Stomach (tissue), 8 donors: ENCODE measurements at regions not wholly inside any gene's neighbourhood (a gene's known extent, or its start where the extent isn't known, plus 50 kb on each side); places are given as distances from the start of the nearest gene placed in this dataset.
"Not testable (repeated sequence)": the region's sequence is repeated elsewhere in the genome, so short reads cannot be mapped to it uniquely, and the experiment has no call there.

ENCODE experiments used
- DNase-seq, 2 donors: peaks; one replicate each; pipeline versions ENCODE4 v3.0.0 to v3.0.0-alpha.2; 2013 to 2019
- H3K27ac ChIP-seq, 5 donors: fragments of 200-600 bp in 4 of 5; sonication (generic) in 4 of 5; one replicate each; pipeline ENCODE4 v1.5.1; 2013 to 2019; ENCODE audit warnings: mild to moderate bottlenecking in 1 of 5, moderate library complexity in 1 of 5
- H3K27me3 ChIP-seq, 3 donors: fragments of 200-600 bp; sonication (generic); one replicate each; pipeline ENCODE4 v1.5.1; 2017 to 2019; ENCODE audit warnings: mixed run types in 1 of 3
- H3K36me3 ChIP-seq, 4 donors: fragments of 200-600 bp; sonication (generic); 1 replicate in 3 of 4; 2 replicates in 1 of 4; pipeline ENCODE4 v1.5.1; 2016 to 2019
- H3K4me1 ChIP-seq, 4 donors: fragments of 200-600 bp; sonication (generic); one replicate each; pipeline ENCODE4 v1.5.1; 2016 to 2019
- H3K4me3 ChIP-seq, 4 donors: fragments of 200-600 bp; sonication (generic) in 3 of 4; one replicate each; pipeline ENCODE4 v1.5.1; 2016 to 2019; ENCODE audit warnings: mild to moderate bottlenecking in 1 of 4
- H3K9me3 ChIP-seq, 4 donors: fragments of 200-600 bp; sonication (generic); one replicate each; pipeline ENCODE4 v1.5.1; 2016 to 2019
- CTCF ChIP-seq, 7 experiments: fragments of 450-650 bp in 4 of 7; fragments of 200-600 bp in 3 of 7; sonication (generic) in 3 of 7; IDR thresholded peaks; one replicate each; pipeline ENCODE4 v1.5.1; 2016 to 2019; ENCODE audit warnings: antibody characterized with exemption in 7 of 7, control low read depth in 2 of 7, mild to moderate bottlenecking in 1 of 7
- EP300 ChIP-seq: sonication (generic); formaldehyde crosslinking; IDR thresholded peaks from one replicate; pipeline ENCODE4 v1.6.1; 2017; ENCODE audit warnings: antibody characterized with exemption
- POLR2A ChIP-seq, 4 donors: fragments of 450-650 bp; IDR thresholded peaks; one replicate each; pipeline ENCODE4 v1.6.1; 2016; ENCODE audit warnings: antibody characterized with exemption in 4 of 4, control low read depth in 2 of 4, mild to moderate bottlenecking in 1 of 4, moderate library complexity in 1 of 4
- POLR2AphosphoS5 ChIP-seq, 3 donors: sonication (generic); formaldehyde crosslinking; IDR thresholded peaks; one replicate each; pipeline ENCODE4 v1.6.1; 2016; ENCODE audit warnings: antibody characterized with exemption in 3 of 3
- WGBS, 5 donors: extraction: QIAGEN DNeasy Blood & Tissue Kit in 3 of 5; methylation state at CpG; one replicate each; pipeline versions ENCODE4 v1.1.5 to v1.1.7; 2013 to 2018; 5-methylcytosine and 5-hydroxymethylcytosine counted together
- intact Hi-C: fragments of 100-400 bp; cut with DNase I; formaldehyde crosslinking; loops from one replicate; pipeline ENCODE4 v1.15.1; 2023; ENCODE audit warnings: low total_unique reads
- donor health status: healthy with polysubstance abuse.
- donor health status: Bipolar disorder and iron deficiency.
- donor health status: healthy.

- intact Hi-C loops = no loop called here
- H3K9me3 ChIP-seq = no peaks in the 10 kb centered on the region
- WGBS, 5 donors = 76 to 86% (median 79%) methylated on average over 2 of the region's 2 CpGs
- no peaks in the 10 kb centered on the region for H3K4me1 ChIP-seq
- no peak overlapping the region for H3K27ac ChIP-seq
- no peak for TF ChIP-seq CTCF (IDR thresholded peaks at IDR 0.05)
- TF ChIP-seq EP300 = no peak
- no peaks in the 10 kb centered on the region for H3K36me3 ChIP-seq
- DNase-seq = no peak
- H3K4me3 ChIP-seq = no peak overlapping the region
- no peaks in the 10 kb centered on the region for H3K27me3 ChIP-seq
These were observed 221.4 kb downstream of the PTN start for GRCh38 chr7:137122145-137122544.

- 63 to 83% (median 71%) methylated on average over 2 of the region's 2 CpGs for WGBS, 5 donors
- Histone ChIP-seq H3K27me3 (no peaks in the 10 kb centered on the region), H3K4me1 (no peaks in the 10 kb centered on the region), H3K36me3 (no peaks in the 10 kb centered on the region), H3K27ac (no peak overlapping the region), H3K4me3 (no peak overlapping the region), H3K9me3 (no peaks in the 10 kb centered on the region)
- no peak for DNase-seq
- TF ChIP-seq EP300 (no peak), CTCF (IDR thresholded peaks at IDR 0.05) (no peak), POLR2AphosphoS5 (IDR thresholded peaks at IDR 0.05) (no peak), POLR2A (IDR thresholded peaks at IDR 0.05) (no peak)
- intact Hi-C loops = no loop called here
These were observed 222.8 kb downstream of the PTN start for GRCh38 chr7:137120690-137121089.

- H3K27ac ChIP-seq = no peak overlapping the region
- H3K36me3 ChIP-seq = no peaks in the 10 kb centered on the region
- H3K27me3 ChIP-seq = no peaks in the 10 kb centered on the region
- no peaks in the 10 kb centered on the region for H3K4me1 ChIP-seq
- H3K9me3 ChIP-seq = peaks cover 0 to 6% (median 0%) of the 10 kb centered on the region in 4 donors
- DNase-seq = no peak
- TF ChIP-seq CTCF (IDR thresholded peaks at IDR 0.05) (no peak), EP300 (no peak)
- intact Hi-C loops = no loop called here
- H3K4me3 ChIP-seq = no peak overlapping the region
These were observed 233.0 kb downstream of the PTN start for GRCh38 chr7:137110535-137110934.

- no peaks in the 10 kb centered on the region for H3K4me1 ChIP-seq
- intact Hi-C loops = no loop called here
- no peak for DNase-seq
- 65 to 85% (median 83%) methylated on average over 3 of the region's 3 CpGs for WGBS, 5 donors
- peaks cover 0 to 6% (median 0%) of the 10 kb centered on the region in 4 donors for H3K9me3 ChIP-seq
- no peaks in the 10 kb centered on the region for H3K36me3 ChIP-seq
- no peaks in the 10 kb centered on the region for H3K27me3 ChIP-seq
- H3K27ac ChIP-seq = no peak overlapping the region
- TF ChIP-seq POLR2AphosphoS5 (IDR thresholded peaks at IDR 0.05) = no peak
- TF ChIP-seq CTCF (IDR thresholded peaks at IDR 0.05) = no peak
- TF ChIP-seq POLR2A (IDR thresholded peaks at IDR 0.05) = no peak
- TF ChIP-seq EP300 = no peak
- no peak overlapping the region for H3K4me3 ChIP-seq
These were observed 233.4 kb downstream of the PTN start for GRCh38 chr7:137110091-137110509.

- intact Hi-C loops = not testable (repeated sequence)
These were observed 235.7 kb downstream of the PTN start for GRCh38 chr7:137107802-137108201.

GRCh38 chr7:137103526-137103925, 235.1 kb downstream of the CHRM2 start:
- intact Hi-C loops, H3K4me1 ChIP-seq, H3K4me3 ChIP-seq, H3K36me3 ChIP-seq, DNase-seq, H3K27ac ChIP-seq, H3K9me3 ChIP-seq, H3K27me3 ChIP-seq: not testable (repeated sequence)
- 76 to 84% (median 77%) methylated on average over 5 to 8 of the region's 8 CpGs for WGBS, 5 donors

More at GRCh38 chr7:137107802-137108201, 235.7 kb downstream of the PTN start:
- not testable (repeated sequence) for H3K4me3 ChIP-seq, DNase-seq, H3K36me3 ChIP-seq, H3K4me1 ChIP-seq, H3K27me3 ChIP-seq, H3K27ac ChIP-seq, H3K9me3 ChIP-seq
- 78 to 84% (median 81%) methylated on average over 2 of the region's 2 CpGs for WGBS, 5 donors
